SK-N-SH (cell line): ENCODE measurements at regions not wholly inside any gene's neighbourhood (a gene's known extent, or its start where the extent isn't known, plus 50 kb on each side); places are given as distances from the start of the nearest gene placed in this dataset.

Experiments used
- CTCF ChIA-PET: fragments of 300-600, 350-600 bp; formaldehyde crosslinking; extraction: SDS; loops from one replicate; lab custom pipeline; 2021; lab: Yijun Ruan, JAX
- POLR2A ChIA-PET: fragments of 350-600 bp; sonication (Branson Sonifier 250); formaldehyde crosslinking; extraction: SDS; loops from one replicate; lab custom pipeline; 2020; ENCODE audit warnings: antibody characterized with exemption, inconsistent platforms; lab: Yijun Ruan, JAX
- DNase-seq: peaks from one replicate; pipeline ENCODE4 v3.0.0; 2012
- H2AFZ ChIP-seq: fragments of 200-600 bp; sonication (generic); 2 replicates; pipeline ENCODE4 v1.8.1; 2016; ENCODE audit warnings: antibody characterized with exemption, mild to moderate bottlenecking, low read depth
- H3F3A ChIP-seq: fragments of 200-600 bp; sonication (generic); replicated peaks from 2 replicates; pipeline ENCODE3; 2016; ENCODE audit warnings: antibody characterized with exemption, mild to moderate bottlenecking; ENCODE audit not compliant: insufficient read depth
- H3K27ac ChIP-seq, 2 experiments: fragments of 200-500 bp in 1 of 2; fragments of 200-600 bp in 1 of 2; sonication (Bioruptor generic) in 1 of 2; sonication (generic), shearing (Covaris generic) in 1 of 2; 2 replicates each; pipeline versions ENCODE4 v1.5.1 to v1.6.1; 2014 to 2016; ENCODE audit warnings: low read depth in 2 of 2, inconsistent platforms in 1 of 2, low read length in 1 of 2, mild to moderate bottlenecking in 1 of 2, mixed read lengths in 1 of 2
- H3K27me3 ChIP-seq: fragments of 200-600 bp; sonication (generic), shearing (Covaris generic); 2 replicates; pipeline ENCODE4 v1.6.1; 2016; ENCODE audit warnings: mixed run types; ENCODE audit not compliant: insufficient read depth
- H3K36me3 ChIP-seq, 2 experiments: fragments of 200-500 bp in 1 of 2; fragments of 200-600 bp in 1 of 2; sonication (Bioruptor generic) in 1 of 2; sonication (generic) in 1 of 2; replicated peaks in 1 of 2; 2 replicates each; pipeline versions ENCODE3 to v1.5.1; 2014 to 2016; ENCODE audit warnings: low read length in 1 of 2, mild to moderate bottlenecking in 1 of 2; ENCODE audit not compliant: insufficient read depth in 2 of 2, control insufficient read depth in 1 of 2
- H3K4me1 ChIP-seq, 2 experiments: fragments of 200-500 bp in 1 of 2; fragments of 200-600 bp in 1 of 2; sonication (Bioruptor generic) in 1 of 2; sonication (generic), shearing (Covaris generic) in 1 of 2; 2 replicates each; pipeline versions ENCODE4 v1.5.1 to v1.6.1; 2014 to 2016; ENCODE audit warnings: low read depth in 1 of 2, low read length in 1 of 2, mixed run types in 1 of 2; ENCODE audit not compliant: insufficient read depth in 2 of 2, control insufficient read depth in 1 of 2
- H3K4me2 ChIP-seq: fragments of 200-600 bp; sonication (generic), shearing (Covaris generic); 2 replicates; pipeline ENCODE4 v1.6.1; 2017; ENCODE audit warnings: mixed run types
- H3K4me3 ChIP-seq, 2 experiments: fragments of 200-500 bp in 1 of 2; fragments of 200-600 bp in 1 of 2; sonication (Bioruptor generic) in 1 of 2; sonication (generic), shearing (Covaris generic) in 1 of 2; 2 replicates each; pipeline versions ENCODE4 v1.5.1 to v1.8.1; 2014 to 2016; ENCODE audit warnings: low read depth in 2 of 2, inconsistent platforms in 1 of 2, low read length in 1 of 2, mild to moderate bottlenecking in 1 of 2, mixed read lengths in 1 of 2, moderate library complexity in 1 of 2
- H3K79me2 ChIP-seq: fragments of 200-600 bp; sonication (generic); 2 replicates; pipeline ENCODE4 v1.8.1; 2017; ENCODE audit warnings: mild to moderate bottlenecking; ENCODE audit not compliant: insufficient read depth
- H3K9ac ChIP-seq: fragments of 200-600 bp; sonication (generic); 2 replicates; pipeline ENCODE4 v1.6.1; 2017; ENCODE audit warnings: mixed run types
- H3K9me2 ChIP-seq: fragments of 200-600 bp; sonication (generic); 2 replicates; pipeline ENCODE4 v1.6.1; 2017; ENCODE audit warnings: mixed run types
- H3K9me3 ChIP-seq: fragments of 200-600 bp; sonication (generic); 2 replicates; pipeline ENCODE4 v1.6.1; 2017; ENCODE audit warnings: mixed run types, mild to moderate bottlenecking, moderate library complexity
- H4K20me1 ChIP-seq: fragments of 200-600 bp; sonication (generic); 2 replicates; pipeline ENCODE4 v1.6.1; 2017; ENCODE audit warnings: mild to moderate bottlenecking, mixed run types; ENCODE audit not compliant: insufficient read depth
- ELF1 ChIP-seq: IDR thresholded peaks from 2 replicates; pipeline ENCODE4 v1.4.0; 2012
- GABPA ChIP-seq: IDR thresholded peaks from 2 replicates; pipeline ENCODE4 v1.4.0; 2012; ENCODE audit warnings: low read depth, mild to moderate bottlenecking
- GATA2 ChIP-seq: sonication (generic); formaldehyde crosslinking; IDR thresholded peaks from 2 replicates; pipeline ENCODE4 v1.5.0; 2020; ENCODE audit warnings: mild to moderate bottlenecking, missing genetic modification reagents
- JUND ChIP-seq: IDR thresholded peaks from 2 replicates; pipeline ENCODE4 v1.4.0; 2012
- MEF2A ChIP-seq: IDR thresholded peaks from 2 replicates; pipeline ENCODE4 v1.4.0; 2012; ENCODE audit warnings: low read depth, borderline replicate concordance
- NFIC ChIP-seq: IDR thresholded peaks from 2 replicates; pipeline ENCODE4 v1.4.0; 2012; ENCODE audit warnings: borderline replicate concordance
- PBX3 ChIP-seq: IDR thresholded peaks from 2 replicates; pipeline ENCODE4; 2012
- REST ChIP-seq: IDR thresholded peaks from 2 replicates; pipeline ENCODE4 v1.6.1; 2012; ENCODE audit warnings: mild to moderate bottlenecking, low read depth, low read length, moderate library complexity
- RXRA ChIP-seq: IDR thresholded peaks from 2 replicates; pipeline ENCODE4 v1.4.0; 2012; ENCODE audit warnings: low read depth, mild to moderate bottlenecking, borderline replicate concordance
- TCF12 ChIP-seq: IDR thresholded peaks from 2 replicates; pipeline ENCODE4 v1.4.0; 2012
- TEAD4 ChIP-seq: IDR thresholded peaks from 2 replicates; pipeline ENCODE4 v1.4.0; 2012; ENCODE audit warnings: mild to moderate bottlenecking, borderline replicate concordance; ENCODE audit not compliant: insufficient read depth
- ZBTB33 ChIP-seq: IDR thresholded peaks from 2 replicates; pipeline ENCODE4 v1.4.0; 2012; ENCODE audit warnings: low read depth, borderline replicate concordance
- WGBS: methylation state at CpG from one replicate; pipeline ENCODE4 v1.1.6; 2017; ENCODE audit warnings: low lambda C conversion rate; 5-methylcytosine and 5-hydroxymethylcytosine counted together

- TF ChIP-seq REST (no peak), MEF2A (no peak), PBX3 (no peak)
Measured at GRCh38 chr13:79767126-79767525, 286.2 kb downstream of the NDFIP2 start (continued).

- no peaks in the 10 kb centered on the region; the same call in 1 of the 2 replicates for H3K9me3 ChIP-seq
- no peaks in the 10 kb centered on the region for H3K79me2 ChIP-seq
- no peak overlapping the region for H3K9ac ChIP-seq
- no peak overlapping the region for H2AFZ ChIP-seq
- peaks cover 0 to 7% of the 10 kb centered on the region in 2 experiments; a peak in 1 of 4 replicates for H3K4me1 ChIP-seq
- no peaks in the 10 kb centered on the region for H3K27me3 ChIP-seq
- ChIA-PET CTCF (no interaction called here), POLR2A (no interaction called here)
- H3F3A ChIP-seq = no peaks in the 10 kb centered on the region
- no peak overlapping the region for H3K4me2 ChIP-seq
- H3K27ac ChIP-seq = no peak overlapping the region
- no peaks in the 10 kb centered on the region for H4K20me1 ChIP-seq
- H3K9me2 ChIP-seq = no peaks in the 10 kb centered on the region
- H3K36me3 ChIP-seq = no peaks in the 10 kb centered on the region
- H3K4me3 ChIP-seq = no peak overlapping the region
- no peak for DNase-seq
- TF ChIP-seq PBX3 = no peak
Measured at GRCh38 chr13:79765331-79765730, 284.4 kb downstream of the NDFIP2 start.

GRCh38 chr13:79749984-79750551, 269.1 kb downstream of the NDFIP2 start:
- Histone ChIP-seq H3K9ac (0 out of 2 replicates have a peak overlapping the region, but pooled peaks have one; percentile 12), H3K4me3 (no peak overlapping the region), H3K4me1 (peaks cover 8 to 26% of the 10 kb centered on the region in 2 experiments), H3F3A (peaks cover 15% of the 10 kb centered on the region), H2AFZ (peak overlapping the region; percentile 14; the same call in 1 of the 2 replicates), H3K4me2 (peak overlapping the region; percentile 36), H3K9me3 (no peaks in the 10 kb centered on the region), H3K9me2 (no peaks in the 10 kb centered on the region), H3K27me3 (no peaks in the 10 kb centered on the region), H3K36me3 (no peaks in the 10 kb centered on the region), H3K79me2 (no peaks in the 10 kb centered on the region), H3K27ac (peak overlapping the region; percentile 70 to 96), H4K20me1 (no peaks in the 10 kb centered on the region)
- POLR2A ChIA-PET = no interaction called here
- 5% methylated on average over 3 of the region's 3 CpGs for WGBS
- CTCF ChIA-PET = interaction anchor here (0.6 kb wide), 1 partner anchor 1045 kb away, joined by 3 read pairs; no protein-coding TSS in a partner anchor
- DNase-seq = no peak
- TF ChIP-seq ELF1 = peak; percentile 30; the same call in 1 of the 2 replicates
- peak; percentile 94 for TF ChIP-seq TEAD4
- peak; percentile 84 for TF ChIP-seq TCF12
- TF ChIP-seq RXRA = 0 out of 2 replicates have a peak, but pooled peaks have one; percentile 55
- peak; percentile 25; the same call in 1 of the 2 replicates for TF ChIP-seq GABPA
- TF ChIP-seq ZBTB33 = 0 out of 2 replicates have a peak, but pooled peaks have one; percentile 29
- peak; percentile 85 for TF ChIP-seq PBX3
- TF ChIP-seq JUND = peak; percentile 70
- peak; percentile 96 for TF ChIP-seq NFIC
- no peak for TF ChIP-seq GATA2 (CRISPR knock-in tag)
